Activated CD8-positive, alpha-beta memory T cell treated with anti-CD3 and anti-CD28 coated beads, Interleukin-2, amount 50 U/mL, for 4 hours (primary cell): ENCODE measurements at regions not wholly inside any gene's neighbourhood (a gene's known extent, or its start where the extent isn't known, plus 50 kb on each side); places are given as distances from the start of the nearest gene placed in this dataset.

Source experiments
- DNase-seq: peaks from one replicate; pipeline ENCODE4 v3.0.0-alpha.2; 2020

DNA sequence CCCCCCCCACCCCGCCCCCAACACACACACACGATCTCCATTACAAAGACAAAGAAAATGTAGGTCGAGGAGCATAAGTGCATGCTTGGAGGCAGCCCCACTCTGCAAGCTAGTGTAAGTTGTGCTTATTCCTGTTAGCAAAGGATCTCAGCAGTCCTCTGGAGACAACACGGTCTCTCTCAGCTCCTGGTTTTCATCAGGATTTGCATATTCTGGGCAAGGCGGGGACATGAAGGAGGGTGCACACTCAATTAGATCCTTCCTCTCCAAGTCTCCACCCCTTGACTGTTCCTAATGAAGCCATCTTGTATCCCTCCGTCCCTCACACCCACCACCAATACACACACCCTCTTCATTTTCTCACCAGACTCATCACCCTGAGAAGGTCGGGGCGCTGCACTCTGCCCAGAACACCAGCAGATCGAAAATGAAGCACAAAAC is 63.8 kb downstream of the MRPL46 start:
- no peak for DNase-seq

DNA sequence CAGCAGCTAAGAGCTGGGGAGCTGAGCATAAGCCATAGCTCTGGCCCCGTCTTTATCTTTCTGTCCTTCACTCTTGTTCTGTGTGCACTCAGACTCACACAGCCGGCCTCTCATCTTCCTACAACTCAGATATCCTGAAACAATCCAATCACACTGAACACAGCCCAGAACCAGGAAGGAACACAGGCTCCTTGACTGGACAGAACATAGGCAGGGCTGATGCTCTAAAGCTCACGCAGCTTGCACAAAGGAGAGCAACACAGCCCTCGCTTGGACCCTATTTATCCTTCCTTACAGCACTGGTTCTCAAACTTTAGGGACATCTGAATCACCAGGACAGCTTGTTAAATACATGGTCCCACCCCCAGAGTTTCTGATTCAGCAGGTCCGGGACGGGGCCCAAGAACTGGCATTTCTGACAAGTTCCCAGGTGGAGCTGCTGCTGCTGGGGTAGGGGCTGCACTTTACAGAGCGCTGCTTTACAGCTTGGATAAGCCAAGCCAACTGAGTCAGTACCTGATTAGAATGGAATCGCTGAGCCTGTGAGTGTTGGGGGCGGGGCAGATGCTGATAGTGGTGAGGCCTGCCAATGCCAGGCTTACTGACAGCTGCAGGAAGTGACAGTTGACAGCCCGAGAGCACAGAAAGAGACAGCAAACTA is 65.1 kb downstream of the MRPL46 start:
- DNase-seq: no peak

DNA sequence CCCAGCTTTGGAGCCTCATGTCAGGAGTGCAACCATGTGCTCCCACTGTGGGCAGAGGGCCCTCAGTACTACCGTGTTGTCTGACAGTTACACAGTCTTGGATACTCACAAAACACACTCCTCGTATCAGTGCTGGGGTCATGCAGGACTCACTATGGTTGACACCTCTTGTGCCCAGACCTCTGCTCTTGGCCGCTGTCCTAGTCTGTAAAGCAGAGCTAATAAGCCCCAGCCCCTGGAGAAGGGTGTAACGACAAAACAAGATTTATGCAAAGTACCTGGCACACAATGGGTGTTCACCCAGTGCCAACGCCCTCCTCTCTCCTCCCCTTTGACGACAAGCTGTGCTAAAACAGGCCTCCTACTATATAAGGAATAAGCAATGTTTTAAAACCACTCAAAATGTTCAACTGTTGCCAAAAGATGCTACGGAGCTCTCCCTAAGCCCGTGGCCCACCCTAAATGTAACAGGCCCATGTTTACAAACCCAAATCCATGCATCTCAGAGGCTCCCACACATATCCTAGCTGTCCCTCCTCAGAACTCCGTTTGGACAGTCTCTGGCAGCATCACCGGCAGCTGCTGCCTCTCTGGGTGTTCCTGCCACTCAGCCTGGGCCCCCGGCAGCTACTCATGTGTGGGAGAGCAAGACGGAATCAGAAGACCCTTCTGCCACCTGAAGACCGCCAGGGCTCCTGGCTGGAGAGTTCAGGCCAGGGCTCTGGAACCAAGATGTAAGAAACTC is 65.8 kb downstream of the MRPL46 start:
- no peak for DNase-seq

DNA sequence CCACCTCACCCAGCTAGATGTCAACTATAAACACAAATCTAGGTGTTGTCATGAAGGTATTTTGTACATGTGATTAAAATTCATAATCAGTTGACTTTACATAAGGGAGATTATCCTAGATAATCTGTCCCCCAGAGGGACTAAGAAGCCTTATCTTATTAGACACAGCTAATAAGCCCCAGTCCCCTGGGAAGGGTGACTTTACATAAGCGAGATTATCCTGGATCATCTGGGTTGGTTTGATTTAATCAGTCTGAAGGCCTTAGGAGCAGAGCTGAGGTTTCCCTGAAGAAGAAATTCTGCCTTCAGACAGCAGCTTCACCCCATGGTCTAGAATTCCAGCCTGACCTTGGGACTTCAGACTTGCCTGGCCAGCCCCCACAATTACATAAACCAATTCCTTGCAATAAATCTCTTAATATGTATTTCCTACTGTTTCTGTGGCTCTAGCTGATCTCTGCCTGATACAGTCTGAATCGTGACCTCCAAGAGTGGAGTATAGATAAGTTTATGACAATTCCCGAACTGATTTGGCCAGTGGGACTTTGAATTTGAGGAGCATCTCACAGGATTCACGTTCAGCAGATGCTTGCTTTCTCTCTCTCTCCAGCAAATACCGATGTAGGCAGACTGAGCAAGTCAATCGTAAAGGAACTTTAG is 66.5 kb downstream of the MRPL46 start:
- no peak for DNase-seq

DNA sequence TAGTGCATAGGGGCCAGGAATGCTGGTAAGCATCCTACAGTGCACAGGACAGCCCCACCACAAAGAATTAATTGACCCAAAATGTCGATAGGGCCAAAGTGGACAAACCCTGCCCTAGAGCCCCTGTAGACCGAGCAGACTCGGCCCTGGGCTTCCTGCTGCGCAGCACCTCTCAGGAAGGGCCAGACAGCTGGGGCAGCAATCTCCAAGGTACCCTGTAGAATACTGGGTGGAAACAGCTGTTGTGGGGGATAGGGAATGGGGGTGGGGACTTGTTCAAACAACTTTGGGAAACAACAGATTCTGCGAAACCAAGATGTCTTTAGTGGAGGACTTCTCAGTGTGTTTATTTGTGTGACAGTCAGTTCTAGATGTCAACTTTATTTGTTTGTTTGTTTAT is 67.1 kb downstream of the MRPL46 start:
- no peak for DNase-seq

DNA sequence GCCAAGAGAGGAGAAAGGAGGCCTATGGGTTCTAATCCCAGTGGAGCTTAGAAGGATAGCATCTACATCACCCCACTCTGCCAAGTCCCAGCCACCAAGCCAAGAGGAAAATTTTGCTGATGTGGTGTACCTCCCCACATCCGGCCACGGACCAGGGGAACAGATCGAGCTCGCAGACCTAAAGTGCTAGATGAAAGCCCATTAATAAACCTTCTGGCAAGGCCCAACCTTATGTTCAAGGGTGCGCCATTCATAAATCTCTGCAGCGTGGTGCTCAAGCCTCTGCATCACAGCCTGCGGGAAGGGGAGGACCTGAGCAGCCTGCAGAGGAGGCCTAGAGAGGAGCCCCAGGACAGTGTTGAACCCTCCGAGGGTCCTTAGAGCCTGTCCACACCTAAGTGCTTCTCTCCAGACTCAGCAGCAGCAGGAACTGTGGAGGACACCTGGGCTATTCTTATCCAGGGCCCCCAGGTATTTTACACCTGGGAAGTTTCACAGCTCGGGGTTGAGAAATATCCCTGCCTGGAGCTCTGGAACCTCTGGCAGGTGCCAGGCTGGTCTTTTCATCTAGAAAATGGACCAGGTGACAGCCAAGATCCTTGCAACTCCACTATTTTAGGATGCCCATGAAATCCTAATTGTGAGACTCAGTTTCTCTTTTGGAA is 68.0 kb downstream of the MRPL46 start:
- DNase-seq: no peak

DNA sequence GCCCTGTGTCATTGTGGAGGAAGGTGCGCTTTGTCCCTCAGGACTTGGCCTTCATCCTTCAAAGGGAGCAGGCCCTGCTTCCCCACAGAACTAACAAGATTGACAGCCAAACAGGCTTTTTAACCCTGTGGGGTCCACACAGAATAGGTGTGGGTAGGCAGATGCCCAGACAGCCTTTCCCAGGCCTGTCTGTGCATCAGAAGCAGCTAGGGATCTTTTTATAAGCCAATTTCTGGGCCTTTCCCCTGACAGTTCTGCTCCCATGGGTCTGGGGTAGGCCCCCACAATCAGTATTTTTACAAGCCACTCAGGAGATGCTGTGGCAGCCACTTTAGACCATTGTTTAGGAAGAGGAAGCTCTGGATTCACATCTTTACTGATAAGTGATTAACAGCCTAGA is 69.2 kb downstream of the MRPL46 start:
- DNase-seq: no peak

DNA sequence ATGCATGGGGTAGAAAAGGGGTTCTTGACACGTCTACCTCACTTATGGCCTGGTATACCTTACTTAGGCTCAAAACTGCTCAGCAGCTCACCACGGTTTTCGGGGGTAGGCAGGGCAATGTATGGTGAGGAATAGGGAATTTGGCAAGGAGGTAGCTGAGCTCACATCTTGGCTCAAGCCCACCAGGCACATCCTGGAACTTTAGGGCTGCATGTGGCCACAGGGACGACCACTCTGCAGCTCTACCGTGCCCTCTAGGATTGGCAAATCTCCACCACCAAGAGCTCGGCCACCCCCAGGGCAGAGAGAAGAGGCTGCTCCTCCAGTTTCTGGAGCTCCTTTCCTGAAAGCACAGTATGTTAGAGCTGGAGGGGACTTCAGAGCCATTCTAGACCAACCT is 69.7 kb downstream of the MRPL46 start:
- DNase-seq: no peak

DNA sequence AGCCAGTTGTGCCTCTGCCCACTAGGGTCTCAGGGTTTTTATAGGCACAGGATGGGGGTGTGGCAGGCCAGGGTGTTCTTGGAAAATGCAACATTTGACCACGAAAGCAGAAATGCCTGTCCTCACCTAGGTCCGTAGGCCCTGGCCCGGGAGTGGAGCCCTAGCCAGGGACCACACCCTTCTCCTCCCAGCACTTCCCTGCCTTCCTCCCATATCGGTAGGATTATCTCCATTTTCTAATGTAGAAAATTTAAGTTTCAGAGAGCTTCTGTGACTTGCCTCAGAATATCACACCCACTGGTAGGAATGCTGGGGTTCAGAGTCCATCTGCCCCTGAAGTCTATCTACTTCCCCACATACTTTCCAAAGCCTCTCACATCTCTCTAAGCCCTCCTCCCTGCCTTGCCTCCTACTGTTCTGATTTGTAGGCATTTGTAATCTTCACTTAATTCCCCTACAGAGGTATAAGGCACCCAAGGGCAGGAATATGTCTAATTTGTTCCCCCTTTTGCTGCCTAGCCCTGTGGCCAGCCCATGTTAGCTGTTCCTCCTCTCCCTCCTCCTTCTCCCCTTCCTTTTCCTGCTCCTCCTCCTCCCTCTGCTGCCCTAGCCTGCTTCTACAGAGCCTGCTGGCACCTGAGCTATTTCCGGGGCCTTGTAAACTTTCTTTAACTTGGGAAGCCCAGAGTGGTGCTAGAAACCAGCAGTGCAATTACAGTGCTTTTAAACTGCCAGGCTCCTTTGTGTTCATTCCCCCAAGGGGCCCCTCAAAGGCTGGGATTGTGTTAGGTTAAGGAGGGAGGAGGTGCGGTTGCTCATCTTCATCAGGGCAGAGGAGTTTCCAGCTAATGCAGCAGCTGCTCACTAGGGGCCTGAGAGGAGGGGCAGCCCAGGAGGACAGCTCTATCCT is 71.1 kb downstream of the MRPL46 start:
- DNase-seq: no peak

DNA sequence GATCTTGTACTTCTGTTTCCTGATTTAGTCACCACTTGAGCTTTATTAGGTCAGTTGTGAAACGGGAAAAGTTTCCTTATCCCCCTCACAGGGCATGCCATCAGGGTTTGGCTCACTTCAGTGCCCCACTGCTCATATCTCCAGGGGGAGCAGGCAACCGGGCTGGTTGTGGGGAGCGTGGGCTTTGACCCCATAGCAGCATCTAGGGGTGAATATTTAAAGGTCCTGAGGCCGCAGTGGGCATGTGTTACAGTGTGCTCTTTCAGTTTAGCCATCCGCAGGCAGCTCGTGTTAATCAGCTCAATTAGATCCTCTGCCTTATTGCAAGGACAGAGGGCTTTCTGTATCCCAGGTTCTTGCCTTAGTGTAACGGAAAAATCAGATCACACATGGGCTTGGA is 71.9 kb downstream of the MRPL46 start:
- DNase-seq: no peak

DNA sequence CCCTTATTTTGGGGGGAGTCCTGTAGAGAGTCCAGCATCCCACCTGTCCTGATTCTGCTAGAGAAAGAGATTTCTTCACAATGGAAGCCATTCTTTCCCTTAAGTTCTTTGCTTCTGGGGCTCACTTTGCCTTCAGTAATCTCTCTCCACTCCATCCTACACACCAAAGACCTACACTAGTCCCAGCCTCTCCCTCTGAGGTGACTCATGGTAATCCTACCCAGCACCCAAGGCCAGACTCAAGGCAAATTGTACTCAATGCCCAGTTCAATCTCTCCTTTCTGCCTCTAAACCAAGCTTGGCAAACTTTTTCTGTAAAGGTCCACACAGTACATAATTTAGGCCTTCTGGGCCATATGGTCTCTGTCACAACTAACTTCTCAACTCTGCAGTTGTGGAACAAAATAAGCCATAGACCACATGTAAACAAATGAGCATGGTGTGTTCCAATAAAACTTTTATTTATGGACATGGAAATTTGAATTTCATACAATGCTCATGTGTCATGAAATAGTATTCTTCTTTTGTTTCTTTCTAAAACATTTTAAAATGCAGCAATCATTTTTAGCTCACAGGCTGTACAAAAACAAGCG is 72.5 kb downstream of the MRPL46 start:
- DNase-seq: no peak

DNA sequence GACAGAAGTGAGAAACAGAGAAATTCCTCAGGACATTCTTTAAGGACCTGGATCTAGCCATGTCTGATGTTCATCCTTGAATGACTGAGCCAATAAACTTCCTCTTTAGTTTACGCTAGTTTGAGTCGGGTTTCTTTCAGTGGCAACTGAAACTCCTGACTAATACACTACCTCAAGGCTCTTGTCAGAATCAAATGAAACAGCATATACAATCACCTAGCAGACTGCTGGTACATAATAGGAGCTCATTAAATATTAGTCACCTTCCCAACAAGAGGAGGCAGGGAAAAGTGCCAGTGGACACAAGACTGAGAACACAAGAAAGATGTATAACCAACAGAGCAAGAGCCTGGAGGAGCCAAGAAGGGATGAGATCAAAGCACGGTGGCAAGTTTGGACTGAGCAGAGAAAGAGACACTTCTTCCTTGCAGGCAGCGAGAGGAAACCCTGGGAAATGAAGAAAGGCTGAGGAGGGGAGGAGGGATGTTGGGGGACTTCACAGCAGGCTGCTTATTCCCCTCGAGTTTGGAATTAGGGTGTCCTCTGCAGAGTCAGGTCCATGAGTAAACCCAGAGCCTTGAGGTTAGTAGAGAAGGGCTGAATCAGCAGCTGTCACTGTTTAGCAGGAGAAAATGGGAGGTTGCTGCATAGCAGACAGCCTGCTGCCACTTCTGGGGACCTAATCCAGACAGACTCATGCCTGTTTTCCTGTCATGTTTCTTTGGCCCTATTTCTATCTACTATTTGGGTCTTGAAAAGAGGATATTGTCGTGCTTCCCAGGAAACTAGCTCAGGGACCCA is 73.3 kb downstream of the MRPL46 start:
- DNase-seq: no peak

DNA sequence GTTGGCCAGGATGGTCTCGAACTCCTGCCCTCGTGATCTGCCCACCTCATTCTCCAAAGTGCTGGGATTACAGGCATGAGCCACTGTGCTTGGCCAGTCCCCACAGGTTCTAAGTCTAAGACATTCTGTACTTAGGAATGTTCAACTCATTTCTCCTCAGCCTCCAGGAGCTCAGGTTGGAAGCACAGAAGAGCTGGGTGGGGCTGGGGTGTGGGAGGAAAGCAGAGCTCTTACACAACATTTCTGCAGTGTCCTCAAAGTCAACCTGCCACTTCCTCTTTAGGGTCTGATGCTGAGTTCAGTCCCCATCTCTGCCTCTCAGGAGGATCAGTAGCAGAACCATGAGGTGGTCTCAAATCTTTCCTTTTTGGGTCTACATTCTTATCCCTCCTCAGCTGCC is 75.5 kb downstream of the MRPL46 start:
- no peak for DNase-seq

DNA sequence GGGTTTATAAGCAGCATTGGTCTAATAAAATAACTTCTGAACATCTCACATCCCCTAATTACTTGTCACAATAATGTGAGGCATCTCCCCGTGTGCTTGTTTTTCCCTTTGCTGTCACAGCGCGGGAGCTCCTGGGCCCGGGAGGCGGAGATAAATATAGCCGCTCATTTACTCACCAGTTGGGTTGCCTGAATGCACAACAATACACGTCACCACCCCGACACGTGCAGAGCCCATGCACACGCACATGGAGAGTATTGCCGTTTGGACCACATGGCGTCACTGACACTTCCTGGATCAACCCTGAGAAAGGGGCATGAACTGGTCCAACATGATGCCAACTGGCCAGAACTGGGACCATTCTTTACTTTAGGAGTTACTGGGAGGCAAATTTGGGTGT is 76.2 kb downstream of the MRPL46 start:
- DNase-seq: no peak

DNA sequence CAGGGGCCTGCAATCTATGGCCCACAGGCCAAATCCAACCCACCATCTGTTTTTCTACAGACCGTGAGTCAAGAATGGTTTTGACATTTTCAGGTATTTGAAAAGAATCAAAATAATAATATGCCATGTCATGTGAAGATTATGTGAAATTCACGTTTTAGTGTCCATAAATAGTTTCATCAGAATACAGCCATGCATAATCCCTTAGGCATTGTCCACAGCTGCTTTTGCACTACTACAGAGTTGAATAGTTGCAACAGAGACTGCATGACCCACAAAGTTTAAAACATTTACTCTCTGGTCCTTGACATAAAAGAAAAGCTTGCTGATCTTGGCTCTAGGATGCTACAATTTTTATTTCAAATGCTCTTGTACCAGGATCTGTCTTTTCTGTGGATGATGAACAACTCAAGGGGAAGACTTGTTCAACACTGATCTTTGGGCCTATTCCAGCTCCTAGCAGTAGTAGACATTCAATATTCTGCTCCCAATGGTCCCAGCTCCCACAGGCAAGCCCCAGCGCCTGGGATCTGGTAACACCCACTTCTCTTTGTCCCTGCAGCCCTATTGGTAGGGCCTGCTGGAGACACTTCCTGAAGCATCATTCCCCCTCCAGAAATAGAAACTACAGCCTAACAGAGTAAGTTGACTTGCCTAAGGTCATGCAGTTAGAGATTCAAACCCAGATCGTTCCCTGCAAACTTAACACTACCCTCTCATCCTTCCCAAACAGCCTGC is 76.9 kb downstream of the MRPL46 start:
- no peak for DNase-seq

DNA sequence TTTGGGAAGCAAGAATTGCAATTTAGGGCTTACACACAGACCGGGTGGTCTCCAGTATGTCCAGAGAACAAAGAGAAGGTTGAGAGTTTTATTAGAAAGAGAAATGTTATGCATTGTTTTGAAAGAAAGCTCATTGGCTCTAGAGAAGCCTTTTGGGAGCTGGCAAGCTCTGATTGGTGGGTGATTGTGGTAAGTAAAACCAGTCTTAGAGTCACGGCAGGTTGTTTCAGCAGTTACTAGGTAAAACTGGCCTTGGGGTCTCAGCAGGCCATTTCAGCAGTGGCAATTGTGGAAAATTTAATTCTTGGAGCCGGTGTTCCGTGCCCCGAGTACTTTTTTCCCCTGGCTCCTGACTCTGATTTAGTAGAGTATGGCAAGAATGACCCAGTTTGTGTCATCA is 78.1 kb downstream of the MRPL46 start:
- DNase-seq: no peak

DNA sequence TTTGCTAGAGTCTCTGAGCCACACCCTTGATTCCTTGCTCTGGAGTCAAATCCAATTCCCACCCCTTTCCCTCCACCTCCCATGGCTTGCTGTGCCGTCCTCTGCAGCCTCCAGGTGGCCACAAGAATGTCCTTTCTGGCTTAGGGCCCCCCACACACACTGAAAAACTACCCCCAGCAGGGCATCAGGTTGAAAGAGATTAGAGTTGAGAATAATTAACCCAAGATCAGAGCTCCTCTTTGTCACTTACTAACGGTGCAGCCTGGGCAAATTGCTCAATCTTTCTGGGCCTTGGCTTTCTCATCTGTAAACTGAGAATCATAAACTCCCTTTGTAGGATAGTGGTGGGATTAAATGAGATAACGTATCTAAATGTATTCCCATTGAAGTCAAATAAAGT is 78.5 kb downstream of the MRPL46 start:
- DNase-seq: no peak

DNA sequence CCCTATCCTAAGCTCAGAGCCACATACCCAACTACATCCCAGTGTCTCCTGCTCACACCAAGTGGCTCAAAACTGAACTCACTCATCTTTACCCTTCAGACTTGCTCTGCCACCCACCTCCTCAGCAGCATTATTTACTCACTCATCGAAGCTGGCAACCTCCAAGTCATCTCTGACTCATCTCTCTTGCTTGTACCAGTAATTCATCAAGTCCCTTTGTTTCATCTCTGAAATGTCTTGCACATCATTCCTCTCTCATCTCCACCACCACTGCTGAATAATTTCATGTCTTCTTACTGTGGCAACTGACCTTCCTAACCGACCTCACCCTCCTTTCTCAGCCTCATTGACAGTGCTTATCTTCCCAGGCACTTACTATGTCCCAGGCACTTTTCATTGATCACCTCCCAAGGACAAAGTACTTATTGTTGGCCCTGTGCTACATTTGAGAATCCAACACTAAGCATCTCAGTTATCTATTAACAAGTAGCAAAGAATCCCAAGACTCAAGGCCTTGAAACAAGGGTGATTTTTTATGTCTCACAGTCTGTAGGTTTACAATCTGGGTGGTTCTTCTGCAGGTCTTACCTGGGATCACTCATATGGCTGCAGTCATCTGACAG is 82.0 kb downstream of the MRPL46 start:
- no peak for DNase-seq

DNA sequence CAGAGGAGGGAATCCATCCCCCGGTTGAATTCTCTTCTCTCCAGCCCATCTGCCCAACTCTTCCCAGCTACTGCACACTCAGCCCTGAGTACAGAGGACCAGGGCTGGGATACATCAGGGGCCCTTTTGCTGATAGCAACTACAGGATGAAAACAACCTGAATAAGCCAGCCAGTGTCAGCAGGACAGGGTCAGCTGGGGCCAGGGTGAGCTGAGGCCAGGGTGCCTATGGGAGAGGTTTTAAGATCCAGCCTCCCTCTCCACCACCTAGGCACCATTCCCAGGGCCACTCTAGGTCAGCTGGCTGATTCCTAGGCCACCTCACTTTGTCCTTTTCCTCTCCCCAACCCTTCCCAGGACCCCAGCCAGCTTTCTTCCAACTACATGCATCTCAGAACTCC is 83.8 kb downstream of the MRPL46 start:
- no peak for DNase-seq

DNA sequence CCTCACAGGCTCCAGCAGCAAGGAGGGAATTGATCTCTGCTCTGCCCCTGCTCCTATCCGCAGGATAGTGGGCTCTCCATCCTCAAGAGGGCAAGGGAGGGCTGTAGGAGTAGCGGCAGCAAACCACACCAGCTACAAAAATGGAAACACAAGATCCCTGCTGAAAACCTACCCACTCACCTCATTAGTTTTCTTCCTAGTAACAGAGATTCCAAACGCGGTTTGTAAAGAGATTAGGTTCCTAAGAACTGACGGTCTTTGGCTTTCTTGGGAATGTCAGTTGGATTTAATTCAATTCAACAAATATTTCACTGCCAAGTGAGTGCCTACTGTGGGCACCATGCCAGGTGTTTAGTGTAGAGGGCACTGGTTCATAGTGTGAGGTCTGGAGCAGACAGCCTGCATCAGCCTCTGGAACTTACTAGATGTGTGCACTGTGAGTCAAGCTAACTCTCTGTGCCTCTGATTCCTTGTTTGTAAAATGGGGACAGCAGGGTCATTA is 84.7 kb downstream of the MRPL46 start:
- DNase-seq: no peak
